Cerebellar cortex (tissue), 1 donor: ENCODE measurements at regions not wholly inside any gene's neighbourhood (a gene's known extent, or its start where the extent isn't known, plus 50 kb on each side); places are given as distances from the start of the nearest gene placed in this dataset.
A peak's percentile ranks its signal among the peaks of the same experiment; 100 is the strongest.
"Not testable (repeated sequence)": the region's sequence is repeated elsewhere in the genome, so short reads cannot be mapped to it uniquely, and the experiment has no call there.

Source experiments
- DNase-seq: peaks from one replicate; pipeline ENCODE4 v3.0.0-alpha.2; 2015; ENCODE audit warnings: low spot score

DNA sequence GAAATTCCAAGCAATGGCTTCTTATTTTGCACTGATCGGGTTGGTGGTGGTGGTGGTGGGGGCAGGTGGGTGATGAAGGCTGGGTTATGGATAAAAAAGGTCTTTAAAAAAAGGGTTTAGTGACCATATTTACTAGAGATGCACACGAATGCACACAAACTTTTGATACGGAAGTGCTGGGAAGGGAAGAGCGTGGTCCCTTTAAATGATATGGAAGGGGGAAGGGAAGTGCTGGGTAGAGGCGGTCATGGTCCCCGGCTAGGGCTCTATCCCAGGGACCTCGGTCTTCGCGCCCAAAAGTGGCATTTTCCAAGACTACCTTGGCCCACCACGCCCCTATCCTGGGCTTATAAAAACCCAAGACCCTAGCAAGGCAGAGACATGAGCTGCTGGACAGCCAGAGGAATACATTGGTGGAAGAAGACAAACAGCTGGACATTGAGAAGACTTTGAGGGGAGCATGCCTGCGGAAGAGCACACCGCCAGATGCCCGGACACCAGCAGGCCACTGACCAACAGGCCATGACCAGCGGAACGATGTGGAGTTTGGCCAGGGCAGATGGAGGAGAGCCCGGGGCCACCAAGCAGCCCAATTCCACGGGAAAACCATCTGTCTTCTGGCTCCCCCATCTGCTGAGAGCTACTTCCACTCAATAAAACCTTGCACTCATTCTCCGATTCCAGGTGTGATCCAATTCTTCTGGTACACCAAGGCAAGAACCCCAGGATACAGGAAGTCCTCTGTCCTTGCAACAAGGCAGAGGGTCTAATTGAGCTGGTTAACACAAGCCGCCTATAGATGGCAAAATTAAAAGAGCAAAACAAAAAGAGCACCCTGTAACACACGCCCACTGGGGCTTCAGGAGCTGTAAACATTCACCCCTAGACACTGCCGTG, 1720.2 kb downstream of the MRPL39 start:
- no peak for DNase-seq

DNA sequence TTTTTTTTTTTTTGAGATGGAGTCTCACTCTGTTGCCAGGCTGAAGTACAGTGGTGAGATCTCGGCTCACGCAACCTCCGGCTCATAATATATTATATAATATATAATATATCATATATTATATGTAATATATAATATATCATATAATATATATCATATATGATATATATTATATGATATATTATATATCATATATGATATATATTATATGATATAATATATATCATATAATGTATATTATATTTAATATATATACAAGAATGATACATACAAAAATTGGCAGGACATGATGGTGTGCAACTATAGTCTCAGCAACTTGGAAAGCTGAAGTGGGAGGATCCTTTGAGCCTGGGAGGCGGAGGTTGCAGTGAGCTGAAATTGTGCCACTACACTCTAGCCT, 1725.5 kb downstream of the MRPL39 start:
- no peak for DNase-seq

DNA sequence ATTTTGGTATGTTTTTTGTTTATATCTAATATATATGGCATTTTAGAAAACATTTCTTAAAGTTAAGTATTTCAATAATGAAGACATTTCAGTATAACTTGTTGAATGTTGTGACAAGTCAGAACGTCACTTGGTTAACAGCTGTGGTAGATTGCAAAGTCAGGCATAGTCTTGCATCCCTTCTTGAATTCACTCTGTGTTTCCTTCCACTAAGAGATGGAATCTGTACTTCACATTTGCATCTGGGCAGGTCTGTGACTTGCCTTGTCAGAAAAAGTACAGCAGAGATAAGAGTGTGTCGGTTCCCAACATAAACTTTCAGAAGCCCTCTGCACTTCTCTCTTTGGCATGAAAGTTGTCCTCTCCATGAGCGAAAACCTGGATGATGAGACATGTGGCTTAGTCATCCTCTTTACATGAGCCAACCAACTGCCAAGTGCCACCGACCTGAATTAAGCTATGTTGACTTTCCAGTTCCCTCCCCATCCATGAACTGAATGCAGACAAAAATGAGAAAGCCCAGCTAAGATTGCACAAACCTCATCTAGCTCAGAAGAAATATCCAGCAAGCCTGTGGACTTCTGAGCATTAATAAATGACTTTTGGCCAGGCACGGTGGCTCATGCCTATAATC, 1730.2 kb downstream of the MRPL39 start:
- DNase-seq, result no peak

DNA sequence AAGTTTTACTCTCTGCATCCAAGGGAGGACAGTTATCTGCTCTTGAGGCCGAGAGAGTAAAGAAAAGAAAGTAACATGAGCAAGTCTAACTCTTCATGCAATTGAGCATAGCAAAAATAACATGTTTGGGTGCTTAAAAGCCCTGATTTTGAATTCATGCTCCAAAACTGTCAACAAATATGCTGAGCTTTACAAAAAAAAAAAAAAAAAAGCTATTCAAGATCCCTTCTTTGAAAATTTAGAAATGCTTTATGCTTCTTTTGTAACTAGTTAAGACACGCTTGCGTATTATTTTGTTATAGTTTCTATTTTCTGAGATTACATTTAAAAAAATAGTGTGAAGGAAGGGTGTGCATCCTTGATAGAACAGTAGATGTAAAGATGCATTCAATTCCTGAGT, 1733.0 kb downstream of the MRPL39 start:
- DNase-seq, result no peak

DNA sequence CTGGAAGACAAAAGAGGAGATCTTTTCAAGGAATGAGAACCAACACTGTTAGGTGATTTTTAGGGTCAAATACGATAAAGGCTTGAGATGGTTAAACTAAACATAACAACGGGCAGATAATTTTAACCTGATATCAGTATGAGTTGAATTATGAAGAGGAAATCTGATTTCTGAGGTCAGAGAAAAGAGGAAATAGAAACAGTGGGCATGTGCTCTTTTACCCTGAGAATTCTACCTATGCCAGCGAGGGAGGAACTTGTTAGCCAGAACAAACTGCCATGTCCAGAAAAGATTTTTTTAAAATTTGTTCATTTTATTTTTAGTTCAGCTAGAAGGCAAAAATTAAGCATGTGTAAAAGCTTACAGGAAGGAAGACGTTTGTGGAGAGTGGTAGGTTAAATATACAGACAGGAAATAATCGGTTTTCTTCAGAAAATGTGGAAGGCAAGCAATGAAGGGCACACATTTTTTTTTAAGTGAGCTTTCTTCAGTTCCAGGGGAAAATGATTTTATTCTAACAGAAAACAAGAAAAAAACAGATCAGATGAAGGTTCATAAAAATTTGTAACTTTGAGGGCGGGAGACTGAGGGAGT, 1745.3 kb downstream of the MRPL39 start:
- no peak for DNase-seq

DNA sequence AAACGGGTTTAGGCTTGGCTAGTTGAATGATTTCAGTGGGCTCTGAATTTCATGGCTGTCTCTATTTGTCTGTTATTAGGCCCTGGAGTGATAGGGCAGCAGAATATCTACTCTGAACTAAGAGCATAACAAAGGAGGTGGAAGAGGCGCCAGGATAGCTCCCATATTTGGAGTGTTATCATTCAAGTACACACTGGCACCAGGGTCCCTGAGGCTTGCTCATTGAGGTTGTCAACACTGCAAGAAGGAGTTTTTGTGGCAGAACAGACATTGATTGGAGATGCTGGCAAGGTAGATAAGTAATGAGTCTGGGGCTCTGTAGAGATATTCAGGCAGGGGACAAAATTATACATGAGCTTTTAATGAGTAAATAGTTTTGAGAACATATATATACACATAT, 1748.4 kb downstream of the MRPL39 start:
- DNase-seq, result no peak

DNA sequence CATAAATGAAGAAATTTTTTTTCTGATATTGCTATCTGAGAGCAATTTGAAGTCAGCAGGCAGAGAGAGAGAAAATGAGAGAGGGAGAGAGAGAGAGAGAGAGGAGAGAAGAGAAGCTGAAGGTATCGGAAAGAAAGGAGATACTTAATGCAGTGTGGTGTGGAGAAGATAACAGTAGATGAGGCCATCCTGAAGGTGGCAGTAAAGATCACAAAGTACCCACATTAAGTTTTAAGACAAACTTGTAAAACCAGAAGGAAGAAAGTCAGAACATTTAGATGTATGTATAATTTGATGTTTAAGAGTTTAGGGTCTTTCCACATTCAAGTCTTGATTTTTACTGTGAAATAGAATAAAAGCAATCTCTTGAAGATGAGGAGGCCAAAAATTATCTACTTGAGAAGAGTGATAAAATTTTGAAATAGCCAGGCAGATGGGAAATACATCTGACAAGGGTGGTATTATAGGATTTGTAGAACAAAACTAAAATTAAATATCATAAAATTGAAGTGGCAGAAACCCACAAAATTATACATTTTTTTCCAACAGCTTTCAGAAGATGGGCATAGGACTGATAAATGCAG, 1753.4 kb downstream of the MRPL39 start:
- peak; percentile 19 for DNase-seq

DNA sequence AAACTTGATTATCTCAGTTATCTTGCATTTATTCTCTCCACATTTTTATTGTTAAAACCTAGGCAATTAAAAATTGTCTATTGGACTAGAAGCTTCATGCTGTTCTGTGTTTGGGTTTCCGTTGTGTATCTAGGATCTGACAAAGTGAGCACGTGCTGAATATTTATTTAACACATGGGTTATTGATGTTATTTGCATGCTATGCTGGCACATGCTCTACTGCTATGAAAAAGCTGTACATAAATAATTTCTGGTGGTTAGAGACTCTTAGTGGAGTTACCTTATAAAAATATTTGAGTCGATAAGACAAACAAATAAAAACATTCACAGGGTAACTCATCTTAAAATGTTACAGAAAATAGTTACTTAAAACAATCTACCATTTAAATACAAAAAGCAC, 1769.7 kb downstream of the MRPL39 start:
- DNase-seq, result no peak

DNA sequence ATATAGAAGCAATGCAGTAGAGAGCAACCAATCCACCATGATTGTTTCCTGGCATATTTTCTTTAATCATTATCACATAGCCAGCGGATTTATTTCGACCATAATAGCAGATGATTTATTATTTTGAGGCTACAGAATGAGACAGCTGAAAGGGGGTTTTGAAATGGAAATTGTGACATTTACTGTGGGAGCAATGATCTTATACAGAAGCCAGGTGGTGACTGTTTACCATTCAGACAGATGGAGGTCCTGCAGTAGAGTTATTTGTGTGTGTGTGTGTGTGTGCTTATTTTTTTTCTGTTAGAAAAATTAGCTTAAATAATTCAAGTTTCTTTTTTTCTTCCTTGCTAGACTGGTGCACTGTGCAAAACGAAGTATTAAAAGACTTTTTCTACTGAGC, 1784.5 kb downstream of the MRPL39 start:
- no peak for DNase-seq

DNA sequence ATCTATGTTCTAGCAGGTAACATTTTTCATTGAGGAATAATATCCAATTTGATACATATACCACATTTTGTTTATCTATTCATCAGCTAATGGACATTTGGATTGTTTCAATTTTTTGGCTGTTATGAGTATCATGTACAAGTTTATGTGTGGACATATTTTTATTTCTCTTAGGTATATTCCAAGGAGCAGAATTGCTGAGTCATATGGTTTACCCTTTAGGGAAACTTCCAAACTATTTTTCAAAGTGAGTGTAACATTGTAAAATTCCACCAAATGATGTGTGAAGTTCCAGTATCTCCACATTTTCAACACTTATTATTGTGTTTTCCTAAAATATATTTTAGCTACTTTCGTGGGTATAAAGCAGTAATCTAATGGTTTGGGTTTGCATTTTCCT, 1789.9 kb downstream of the MRPL39 start:
- DNase-seq, result no peak

DNA sequence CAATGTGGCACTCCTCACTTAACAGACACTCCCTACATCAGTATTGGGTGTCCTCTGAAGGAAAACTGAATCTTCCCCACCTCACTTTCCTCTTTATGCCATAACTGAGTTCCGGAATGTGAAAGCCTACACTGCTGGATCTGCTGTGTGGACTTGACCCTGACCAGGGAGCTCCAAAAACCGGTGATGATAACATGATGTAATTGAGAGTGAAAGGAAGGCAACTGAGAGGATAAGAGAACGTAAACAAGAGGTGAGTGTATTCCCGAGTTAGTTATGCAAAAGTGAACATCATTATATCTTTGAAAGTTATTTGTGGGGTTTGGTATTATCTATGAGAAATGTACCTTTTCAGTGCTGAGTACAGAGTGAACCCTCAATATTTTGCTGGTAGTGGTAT, 1794.8 kb downstream of the MRPL39 start:
- no peak for DNase-seq

DNA sequence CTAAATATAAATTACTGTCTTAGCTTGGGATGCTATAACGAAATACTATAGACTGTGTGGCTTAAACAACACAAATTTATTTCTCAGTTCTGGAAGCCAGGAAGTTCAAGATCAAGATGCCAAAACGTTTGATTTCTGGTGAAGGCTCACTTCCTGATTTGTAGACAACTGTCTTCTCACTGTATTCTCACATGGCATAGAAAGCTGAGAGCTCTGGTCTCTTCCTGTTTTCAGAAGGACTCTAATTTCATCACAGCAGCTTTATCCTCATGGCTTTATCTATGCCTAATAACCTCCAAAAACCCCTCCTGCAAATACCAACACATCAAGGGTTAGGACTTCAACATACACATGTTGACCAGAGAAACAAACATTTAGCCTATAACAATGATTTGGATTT, 1795.5 kb downstream of the MRPL39 start:
- DNase-seq, result no peak

DNA sequence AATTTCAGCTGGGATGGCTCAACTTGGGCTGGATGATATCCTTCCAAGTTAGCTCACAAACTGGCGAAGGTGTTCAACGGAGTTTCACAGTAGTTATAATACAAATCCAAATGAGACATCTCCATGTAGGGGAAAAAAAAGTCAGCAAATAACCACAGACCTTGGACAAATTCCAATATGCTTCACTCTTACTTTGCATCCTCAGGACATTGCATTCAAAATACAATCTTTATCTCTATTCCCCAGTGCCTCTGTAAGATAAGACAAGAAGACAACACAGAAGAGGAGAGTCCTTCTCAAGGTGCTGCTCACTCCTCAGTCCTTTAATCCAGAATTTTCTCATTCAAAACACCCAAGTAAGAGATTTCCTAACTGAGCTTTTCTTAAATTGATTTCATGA, 1797.7 kb downstream of the MRPL39 start:
- no peak for DNase-seq

DNA sequence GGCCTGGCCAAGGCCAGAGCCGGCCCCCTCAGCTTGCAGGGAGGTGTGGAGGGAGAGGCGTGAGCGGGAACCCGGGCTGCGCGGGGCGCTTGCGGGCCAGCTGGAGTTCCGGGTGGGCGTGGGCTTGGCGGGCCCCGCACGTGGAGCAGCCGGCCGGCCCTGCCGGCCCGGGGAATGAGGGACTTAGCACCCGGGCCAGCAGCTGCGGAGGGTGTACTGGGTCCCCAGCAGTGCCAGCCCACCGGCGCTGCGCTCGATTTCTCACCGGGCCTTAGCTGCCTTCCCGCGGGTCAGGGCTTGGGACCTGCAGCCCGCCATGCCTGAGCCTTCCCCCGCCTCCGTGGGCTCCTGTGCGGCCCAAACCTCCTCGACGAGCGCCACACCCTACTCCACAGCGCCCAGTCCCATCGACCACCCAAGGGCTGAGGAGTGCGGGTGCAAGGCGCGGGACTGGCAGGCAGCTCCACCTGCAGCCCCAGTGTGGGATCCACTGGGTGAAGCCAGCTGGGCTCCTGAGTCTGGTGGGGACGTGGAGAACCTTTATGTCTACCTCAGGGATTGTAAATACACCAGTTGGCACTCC, 1800.2 kb downstream of the MRPL39 start:
- DNase-seq, result not testable (repeated sequence)

DNA sequence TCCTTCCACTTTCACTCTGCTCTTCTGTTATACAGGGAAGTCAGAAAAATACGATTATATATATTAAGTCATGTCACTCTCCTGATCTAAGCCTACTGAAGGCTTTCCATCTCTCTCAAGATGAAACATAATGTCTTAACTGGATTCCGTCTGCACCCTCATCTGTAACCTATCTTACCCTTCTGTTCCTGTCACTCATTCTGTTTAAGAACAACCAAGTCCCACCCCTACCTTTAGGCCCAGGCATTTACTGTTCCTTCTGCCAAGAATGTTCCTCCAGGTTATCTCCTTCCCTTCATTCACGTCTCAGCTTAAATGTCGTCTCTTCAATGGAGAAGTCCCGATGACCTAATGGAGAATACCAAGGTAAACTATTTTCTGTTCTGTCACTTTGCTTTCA, 1802.4 kb downstream of the MRPL39 start:
- no peak for DNase-seq

DNA sequence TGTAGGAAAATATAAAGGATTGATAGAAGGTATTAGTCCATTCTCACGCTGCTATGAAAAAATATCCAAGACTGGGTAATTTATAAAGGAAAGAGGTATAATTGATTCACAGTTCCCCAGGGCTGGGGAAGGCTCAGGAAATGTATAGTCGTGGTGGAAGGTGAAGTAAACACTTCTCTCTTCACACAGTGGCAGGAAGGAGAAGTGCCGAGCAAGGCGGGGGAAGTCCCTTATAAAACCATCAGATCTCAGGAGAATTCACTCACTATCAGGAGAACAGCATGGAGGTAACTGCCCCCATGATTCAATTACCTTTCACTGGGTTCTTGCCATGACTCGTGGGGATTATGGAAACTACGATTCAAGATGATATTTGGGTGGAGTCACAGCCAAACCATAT, 1806.0 kb downstream of the MRPL39 start:
- DNase-seq, result no peak

DNA sequence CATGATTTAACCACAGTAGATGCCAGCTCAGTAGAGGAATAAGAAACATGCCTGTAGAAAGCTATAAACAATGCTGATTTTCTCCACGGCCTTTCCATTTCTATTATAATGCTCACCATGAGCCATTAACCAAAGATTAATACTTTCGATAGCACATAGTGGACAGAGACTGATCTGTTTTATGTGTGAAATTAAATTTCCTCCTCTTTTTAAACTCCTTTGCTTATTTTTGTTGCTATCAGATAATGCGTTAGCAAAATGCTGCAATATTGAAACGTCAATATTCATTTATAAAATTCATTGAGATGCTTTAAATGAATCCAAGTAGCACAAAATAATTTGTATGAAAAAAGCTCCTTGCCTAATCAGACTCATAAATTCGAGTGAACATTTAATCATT, 1807.9 kb downstream of the MRPL39 start:
- DNase-seq, result no peak

DNA sequence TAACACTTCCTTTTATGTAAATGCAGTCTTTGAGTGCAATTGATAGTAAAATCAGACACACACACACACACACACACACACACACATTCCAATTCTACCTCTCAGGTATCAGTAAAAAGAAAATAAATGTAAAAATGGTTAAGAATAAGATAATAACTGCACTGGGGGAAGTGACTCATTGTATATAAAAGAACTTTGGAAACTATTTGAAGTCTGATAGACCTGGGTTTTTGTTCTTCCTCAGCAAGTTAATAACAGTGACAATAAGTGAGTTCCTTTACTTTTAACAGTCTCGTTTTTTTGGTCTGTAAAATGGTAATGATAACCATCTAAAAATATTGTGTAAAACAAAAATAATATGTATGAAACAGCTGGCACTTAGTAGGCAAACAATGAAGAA, 1815.0 kb downstream of the MRPL39 start:
- no peak for DNase-seq

DNA sequence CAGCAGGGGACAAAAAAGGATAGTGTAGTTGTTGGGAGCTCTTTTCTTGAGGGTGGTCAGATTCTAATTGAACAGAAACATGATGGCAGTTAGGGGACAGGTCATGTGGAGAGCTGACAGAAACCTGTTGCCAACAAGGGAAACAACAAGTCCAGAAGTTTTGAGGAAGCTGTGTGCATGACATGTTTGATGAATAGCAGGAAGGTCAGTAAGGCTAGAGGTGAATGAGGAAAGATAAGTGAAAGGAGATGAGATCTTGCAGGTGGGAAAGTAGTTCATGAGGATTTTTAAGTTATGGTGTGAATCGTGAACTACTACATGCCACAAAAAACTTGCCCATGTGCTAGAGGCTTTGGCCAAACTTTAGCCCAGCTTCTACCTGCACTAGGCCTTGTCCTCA, 1817.4 kb downstream of the MRPL39 start:
- no peak for DNase-seq

DNA sequence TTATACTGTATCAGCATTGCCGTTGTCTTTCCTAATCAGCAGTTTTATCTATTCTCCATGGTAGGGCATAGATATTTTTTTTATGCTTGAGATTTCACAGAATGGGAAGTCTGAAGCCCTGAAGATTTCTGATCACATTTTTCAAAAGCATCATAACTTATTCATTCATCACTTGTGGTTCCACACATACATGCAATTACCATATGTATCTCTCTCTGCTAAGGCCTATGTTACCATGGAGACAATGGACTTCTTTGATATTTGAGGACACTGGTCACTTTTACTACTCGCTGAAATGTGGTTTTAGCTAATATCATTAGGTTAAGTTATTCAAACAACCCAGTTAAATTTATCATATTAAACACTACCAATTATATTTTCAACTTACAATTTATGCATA, 1827.0 kb downstream of the MRPL39 start:
- no peak for DNase-seq

DNA sequence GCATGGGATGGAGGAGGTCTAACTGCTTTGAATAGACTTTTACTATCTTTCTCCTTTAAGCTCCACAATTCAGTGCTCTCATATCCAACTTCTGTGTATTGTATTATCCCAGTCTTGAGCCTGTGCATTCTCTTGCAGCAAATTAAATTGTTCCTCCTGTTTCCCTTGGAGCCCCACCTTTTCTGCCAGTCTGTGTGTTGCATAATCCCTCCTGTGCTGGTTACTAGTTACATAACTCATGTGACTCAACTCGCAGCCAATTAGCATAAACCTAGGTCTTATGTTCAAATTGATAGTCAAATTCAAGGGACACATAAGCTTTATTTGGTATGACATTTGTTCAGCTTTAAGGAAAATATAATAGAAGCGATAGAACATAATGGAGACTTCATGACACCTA, 1863.5 kb downstream of the MRPL39 start:
- DNase-seq, result no peak

DNA sequence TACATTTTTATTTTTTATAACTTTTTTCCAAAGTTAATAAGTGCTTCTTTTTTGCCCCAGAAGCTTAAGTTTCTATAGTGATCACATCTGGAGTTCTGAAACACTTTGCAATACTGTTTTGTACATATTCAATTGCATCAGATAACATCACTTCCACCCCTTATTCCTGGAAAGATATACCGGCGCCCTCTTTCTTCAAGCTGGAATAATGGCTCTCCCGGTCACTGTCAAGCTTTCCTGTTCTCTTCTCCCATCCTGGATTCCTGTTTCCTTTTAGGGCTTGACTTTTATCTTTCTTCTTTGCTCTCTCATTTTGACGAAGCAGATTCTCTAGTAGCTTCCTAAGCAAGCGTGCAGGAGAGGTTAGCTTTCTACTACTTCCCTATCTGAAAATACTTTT, 1866.8 kb downstream of the MRPL39 start:
- no peak for DNase-seq

DNA sequence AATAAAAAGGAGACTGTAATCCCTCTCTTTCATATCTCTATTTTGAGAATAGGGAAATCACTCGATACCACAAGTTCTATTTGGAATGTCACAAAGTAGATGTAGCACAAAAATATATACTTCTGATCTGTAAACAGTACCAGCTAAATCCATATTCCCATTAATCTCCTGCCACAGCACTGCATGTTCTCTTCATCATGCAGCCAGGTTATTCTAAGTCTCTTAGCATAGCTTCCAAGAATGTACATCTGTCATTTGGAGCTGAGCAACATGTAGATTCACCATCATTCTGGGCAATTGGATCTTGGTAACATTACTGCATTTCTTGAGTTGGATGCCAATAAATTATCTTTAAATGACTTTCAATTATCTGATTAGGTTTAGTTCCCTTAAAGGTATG, 1874.5 kb downstream of the MRPL39 start:
- no peak for DNase-seq
